GM23338 (cell line): ENCODE measurements at regions not wholly inside any gene's neighbourhood (a gene's known extent, or its start where the extent isn't known, plus 50 kb on each side); places are given as distances from the start of the nearest gene placed in this dataset.

Experiments
- ATAC-seq: fragments of 200-7000 bp; cut with Tn5 transposase; 3 replicates; pipeline ENCODE4 v1.9.1; 2020
- DNase-seq: peaks from one replicate; pipeline ENCODE4 v3.0.0-alpha.2; 2015; ENCODE audit warnings: low spot score
- H2AFZ ChIP-seq: fragments of 200-600 bp; sonication (generic); 2 replicates; pipeline ENCODE4 v1.8.0; 2016; ENCODE audit warnings: antibody characterized with exemption, mild to moderate bottlenecking, moderate library complexity
- H3F3A ChIP-seq: fragments of 200-600 bp; sonication (generic); replicated peaks from 2 replicates; pipeline ENCODE4 v1.8.0; 2017; ENCODE audit warnings: antibody characterized with exemption, mixed run types, low read depth
- H3K27ac ChIP-seq: fragments of 200-600 bp; sonication (generic); 2 replicates; pipeline ENCODE4 v1.6.1; 2016; ENCODE audit warnings: low read depth
- H3K27me3 ChIP-seq: fragments of 200-600 bp; sonication (generic); 2 replicates; pipeline ENCODE4 v1.8.0; 2016; ENCODE audit warnings: mild to moderate bottlenecking, mixed run types, moderate library complexity; ENCODE audit not compliant: insufficient read depth
- H3K36me3 ChIP-seq: fragments of 200-600 bp; sonication (generic); 2 replicates; pipeline ENCODE4 v1.8.0; 2016; ENCODE audit warnings: mild to moderate bottlenecking; ENCODE audit not compliant: insufficient read depth
- H3K4me1 ChIP-seq: fragments of 200-600 bp; sonication (generic); 2 replicates; pipeline ENCODE4 v1.8.0; 2016; ENCODE audit warnings: mild to moderate bottlenecking, moderate library complexity; ENCODE audit not compliant: insufficient read depth
- H3K4me2 ChIP-seq: fragments of 200-600 bp; sonication (generic); 2 replicates; pipeline ENCODE4 v1.7.1; 2017; ENCODE audit warnings: mixed run types
- H3K4me3 ChIP-seq: fragments of 200-600 bp; sonication (generic); 2 replicates; pipeline ENCODE4 v1.6.1; 2016; ENCODE audit warnings: mixed run types
- H3K79me2 ChIP-seq: fragments of 200-600 bp; sonication (generic); replicated peaks from 2 replicates; pipeline ENCODE4 v1.8.0; 2017; ENCODE audit warnings: mild to moderate bottlenecking; ENCODE audit not compliant: insufficient read depth
- H3K9me2 ChIP-seq: fragments of 200-600 bp; sonication (generic); 2 replicates; pipeline ENCODE4 v1.8.0; 2017; ENCODE audit not compliant: insufficient read depth
- H4K20me1 ChIP-seq: fragments of 200-600 bp; sonication (generic); replicated peaks from 2 replicates; pipeline ENCODE4 v1.8.0; 2017; ENCODE audit warnings: mild to moderate bottlenecking; ENCODE audit not compliant: insufficient read depth
- H3K27ac Mint-ChIP-seq: 2 replicates; pipeline ENCODE4 v1.8.0; 2020; ENCODE audit warnings: inconsistent platforms, mild to moderate bottlenecking, moderate library complexity, mixed read lengths
- H3K27me3 Mint-ChIP-seq: 3 replicates; pipeline ENCODE4 v1.8.0; 2022; ENCODE audit warnings: low read depth, mild to moderate bottlenecking, moderate library complexity, mixed read lengths, inconsistent platforms; ENCODE audit not compliant: insufficient read depth, poor library complexity
- H3K36me3 Mint-ChIP-seq: 3 replicates; pipeline ENCODE4 v1.8.0; 2021; ENCODE audit warnings: low read depth, mild to moderate bottlenecking, inconsistent platforms, moderate library complexity, mixed read lengths
- H3K4me1 Mint-ChIP-seq: 3 replicates; pipeline ENCODE4 v1.8.0; 2020; ENCODE audit warnings: mild to moderate bottlenecking, inconsistent platforms, mixed read lengths
- H3K4me3 Mint-ChIP-seq: 3 replicates; pipeline ENCODE4 v1.8.0; 2021; ENCODE audit warnings: moderate library complexity, mild to moderate bottlenecking, inconsistent platforms, mixed read lengths
- H3K9me3 Mint-ChIP-seq: 3 replicates; pipeline ENCODE4 v1.8.0; 2020; ENCODE audit warnings: moderate library complexity, mild to moderate bottlenecking, inconsistent platforms, mixed read lengths
- EZH2 ChIP-seq: fragments of 200-600 bp; sonication (generic); IDR thresholded peaks from one replicate; pipeline ENCODE4 v1.8.0; 2017; ENCODE audit warnings: antibody characterized with exemption, mild to moderate bottlenecking, low read depth; ENCODE audit not compliant: unreplicated experiment
- EZH2phosphoT487 ChIP-seq: fragments of 200-600 bp; sonication (generic); IDR thresholded peaks from one replicate; pipeline ENCODE4 v1.8.1; 2018; ENCODE audit warnings: antibody characterized with exemption; ENCODE audit not compliant: unreplicated experiment
- JUNB ChIP-seq: IDR thresholded peaks from one replicate; pipeline ENCODE4 v1.6.1; 2016; ENCODE audit warnings: antibody characterized with exemption; ENCODE audit not compliant: unreplicated experiment
- NANOG ChIP-seq: IDR thresholded peaks from 2 replicates; pipeline ENCODE4 v1.6.1; 2016; ENCODE audit warnings: antibody characterized with exemption, borderline replicate concordance
- POLR2AphosphoS5 ChIP-seq: IDR thresholded peaks from 2 replicates; pipeline ENCODE4 v1.6.1; 2016; ENCODE audit warnings: antibody characterized with exemption, low read depth
- STAT1 ChIP-seq: IDR thresholded peaks from one replicate; pipeline ENCODE4 v1.6.1; 2016; ENCODE audit warnings: antibody characterized with exemption; ENCODE audit not compliant: unreplicated experiment
- ZNF114 ChIP-seq: fragments of 250-450 bp; sonication (Bioruptor Pico); IDR thresholded peaks from 2 replicates; pipeline ENCODE4 v1.5.0; 2020; ENCODE audit warnings: mild to moderate bottlenecking, moderate library complexity
- ZNF331 ChIP-seq: fragments of 250-450 bp; sonication (Bioruptor Pico); IDR thresholded peaks from 2 replicates; pipeline ENCODE4 v1.5.0; 2020; ENCODE audit warnings: low read depth, mild to moderate bottlenecking, moderate library complexity
- ZNF462 ChIP-seq: fragments of 250-450 bp; sonication (Bioruptor Pico); IDR thresholded peaks from 2 replicates; pipeline ENCODE4 v1.5.0; 2020; ENCODE audit warnings: mild to moderate bottlenecking, moderate library complexity
- TF ChIP-seq, protein P1 (sequence below): IDR thresholded peaks from 2 replicates; pipeline ENCODE4 v1.6.1; 2016; ENCODE audit warnings: antibody characterized with exemption
- TF ChIP-seq, protein P2 (sequence below): IDR thresholded peaks from one replicate; pipeline ENCODE4 v1.6.1; 2018; ENCODE audit warnings: antibody characterized with exemption; ENCODE audit not compliant: unreplicated experiment

GRCh38 chr4:145231906-145232700, 51.7 kb upstream of the OTUD4 start:
- Mint-ChIP-seq H3K27me3 (no peaks in the 10 kb centered on the region), H3K4me3 (no peak overlapping the region), H3K36me3 (no peaks in the 10 kb centered on the region), H3K4me1 (no peaks in the 10 kb centered on the region), H3K9me3 (no peaks in the 10 kb centered on the region), H3K27ac (no peak overlapping the region)
- Histone ChIP-seq H2AFZ (no peak overlapping the region), H3K79me2 (no peaks in the 10 kb centered on the region), H4K20me1 (no peaks in the 10 kb centered on the region), H3K9me2 (peaks cover 17% of the 10 kb centered on the region; the same call in 1 of the 2 replicates), H3K27ac (no peak overlapping the region), H3K4me1 (no peaks in the 10 kb centered on the region), H3F3A (no peaks in the 10 kb centered on the region), H3K27me3 (no peaks in the 10 kb centered on the region), H3K36me3 (no peaks in the 10 kb centered on the region), H3K4me2 (no peak overlapping the region), H3K4me3 (no peak overlapping the region)
- ATAC-seq: no peak
- DNase-seq: no peak
- TF ChIP-seq EZH2phosphoT487 (no peak), ZNF331 (CRISPR knock-in tag) (no peak), ZNF462 (CRISPR knock-in tag) (no peak), POLR2AphosphoS5 (no peak), STAT1 (no peak), ZNF114 (CRISPR knock-in tag) (no peak), JUNB (no peak), NANOG (no peak), EZH2 (no peak)
- TF ChIP-seq, protein P1, sequence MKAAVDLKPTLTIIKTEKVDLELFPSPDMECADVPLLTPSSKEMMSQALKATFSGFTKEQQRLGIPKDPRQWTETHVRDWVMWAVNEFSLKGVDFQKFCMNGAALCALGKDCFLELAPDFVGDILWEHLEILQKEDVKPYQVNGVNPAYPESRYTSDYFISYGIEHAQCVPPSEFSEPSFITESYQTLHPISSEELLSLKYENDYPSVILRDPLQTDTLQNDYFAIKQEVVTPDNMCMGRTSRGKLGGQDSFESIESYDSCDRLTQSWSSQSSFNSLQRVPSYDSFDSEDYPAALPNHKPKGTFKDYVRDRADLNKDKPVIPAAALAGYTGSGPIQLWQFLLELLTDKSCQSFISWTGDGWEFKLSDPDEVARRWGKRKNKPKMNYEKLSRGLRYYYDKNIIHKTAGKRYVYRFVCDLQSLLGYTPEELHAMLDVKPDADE: no peak
- TF ChIP-seq, protein P2, sequence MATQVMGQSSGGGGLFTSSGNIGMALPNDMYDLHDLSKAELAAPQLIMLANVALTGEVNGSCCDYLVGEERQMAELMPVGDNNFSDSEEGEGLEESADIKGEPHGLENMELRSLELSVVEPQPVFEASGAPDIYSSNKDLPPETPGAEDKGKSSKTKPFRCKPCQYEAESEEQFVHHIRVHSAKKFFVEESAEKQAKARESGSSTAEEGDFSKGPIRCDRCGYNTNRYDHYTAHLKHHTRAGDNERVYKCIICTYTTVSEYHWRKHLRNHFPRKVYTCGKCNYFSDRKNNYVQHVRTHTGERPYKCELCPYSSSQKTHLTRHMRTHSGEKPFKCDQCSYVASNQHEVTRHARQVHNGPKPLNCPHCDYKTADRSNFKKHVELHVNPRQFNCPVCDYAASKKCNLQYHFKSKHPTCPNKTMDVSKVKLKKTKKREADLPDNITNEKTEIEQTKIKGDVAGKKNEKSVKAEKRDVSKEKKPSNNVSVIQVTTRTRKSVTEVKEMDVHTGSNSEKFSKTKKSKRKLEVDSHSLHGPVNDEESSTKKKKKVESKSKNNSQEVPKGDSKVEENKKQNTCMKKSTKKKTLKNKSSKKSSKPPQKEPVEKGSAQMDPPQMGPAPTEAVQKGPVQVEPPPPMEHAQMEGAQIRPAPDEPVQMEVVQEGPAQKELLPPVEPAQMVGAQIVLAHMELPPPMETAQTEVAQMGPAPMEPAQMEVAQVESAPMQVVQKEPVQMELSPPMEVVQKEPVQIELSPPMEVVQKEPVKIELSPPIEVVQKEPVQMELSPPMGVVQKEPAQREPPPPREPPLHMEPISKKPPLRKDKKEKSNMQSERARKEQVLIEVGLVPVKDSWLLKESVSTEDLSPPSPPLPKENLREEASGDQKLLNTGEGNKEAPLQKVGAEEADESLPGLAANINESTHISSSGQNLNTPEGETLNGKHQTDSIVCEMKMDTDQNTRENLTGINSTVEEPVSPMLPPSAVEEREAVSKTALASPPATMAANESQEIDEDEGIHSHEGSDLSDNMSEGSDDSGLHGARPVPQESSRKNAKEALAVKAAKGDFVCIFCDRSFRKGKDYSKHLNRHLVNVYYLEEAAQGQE: no peak
